RWPE2 (cell line): ENCODE measurements at regions not wholly inside any gene's neighbourhood (a gene's known extent, or its start where the extent isn't known, plus 50 kb on each side); places are given as distances from the start of the nearest gene placed in this dataset.
"Not testable (repeated sequence)": the region's sequence is repeated elsewhere in the genome, so short reads cannot be mapped to it uniquely, and the experiment has no call there.

Experiments
- ATAC-seq: fragments of 200-7000 bp; cut with Tn5 transposase; 3 replicates; pipeline ENCODE4 v1.9.1; 2021; ENCODE audit warnings: low read depth
- DNase-seq: peaks from one replicate; pipeline ENCODE4 v3.0.0-alpha.2; 2020; ENCODE audit warnings: low spot score
- H3K27ac ChIP-seq: fragments of 450-650 bp; 2 replicates; pipeline ENCODE4 v1.5.1; 2017; ENCODE audit warnings: mild to moderate bottlenecking; ENCODE audit not compliant: poor library complexity, severe bottlenecking
- H3K27me3 ChIP-seq: fragments of 250-450 bp; sonication (Bioruptor Pico); 2 replicates; pipeline ENCODE4 v1.5.1; 2021; ENCODE audit warnings: mild to moderate bottlenecking, moderate library complexity; ENCODE audit not compliant: insufficient read depth, poor library complexity, severe bottlenecking
- H3K36me3 ChIP-seq: fragments of 250-450 bp; sonication (Bioruptor Pico); 2 replicates; pipeline ENCODE4 v1.5.1; 2020; ENCODE audit warnings: low read depth, mild to moderate bottlenecking, moderate library complexity
- H3K4me1 ChIP-seq: fragments of 250-450 bp; sonication (Bioruptor Pico); 2 replicates; pipeline ENCODE4 v1.5.1; 2021; ENCODE audit warnings: mild to moderate bottlenecking, moderate library complexity; ENCODE audit not compliant: insufficient read depth, poor library complexity, severe bottlenecking
- H3K4me3 ChIP-seq: fragments of 250-450 bp; sonication (Bioruptor Pico); 2 replicates; pipeline ENCODE4 v1.5.1; 2021; ENCODE audit warnings: mild to moderate bottlenecking, moderate library complexity; ENCODE audit not compliant: severe bottlenecking
- H3K9me3 ChIP-seq: fragments of 250-450 bp; sonication (Bioruptor Pico); 2 replicates; pipeline ENCODE4 v1.5.1; 2021; ENCODE audit warnings: mild to moderate bottlenecking, moderate library complexity; ENCODE audit not compliant: severe bottlenecking
- TF ChIP-seq, protein P1 (sequence below): fragments of 450-650 bp; IDR thresholded peaks from one replicate; pipeline ENCODE4 v1.5.1; 2017; ENCODE audit warnings: mild to moderate bottlenecking, moderate library complexity; ENCODE audit not compliant: poor library complexity, severe bottlenecking

DNA sequence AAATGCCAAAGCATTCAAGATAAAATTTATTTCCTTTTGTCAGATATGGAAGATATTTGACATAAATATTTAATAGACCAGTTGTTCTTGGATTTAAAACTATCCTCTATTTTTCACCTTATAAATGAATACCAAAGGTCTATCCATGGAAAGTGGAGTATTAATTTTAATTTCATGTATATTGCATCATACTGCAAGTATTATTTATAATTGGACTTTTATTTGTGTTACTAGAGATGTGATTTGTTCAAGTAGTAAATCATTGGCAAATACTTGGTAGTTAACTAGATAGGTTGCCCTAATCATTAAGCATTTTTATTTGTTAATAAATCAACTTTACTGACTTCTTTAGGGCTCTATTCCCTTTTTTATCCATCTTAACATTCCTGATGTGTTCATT is 98.1 kb downstream of the CDC14C start:
- TF ChIP-seq, protein P1, sequence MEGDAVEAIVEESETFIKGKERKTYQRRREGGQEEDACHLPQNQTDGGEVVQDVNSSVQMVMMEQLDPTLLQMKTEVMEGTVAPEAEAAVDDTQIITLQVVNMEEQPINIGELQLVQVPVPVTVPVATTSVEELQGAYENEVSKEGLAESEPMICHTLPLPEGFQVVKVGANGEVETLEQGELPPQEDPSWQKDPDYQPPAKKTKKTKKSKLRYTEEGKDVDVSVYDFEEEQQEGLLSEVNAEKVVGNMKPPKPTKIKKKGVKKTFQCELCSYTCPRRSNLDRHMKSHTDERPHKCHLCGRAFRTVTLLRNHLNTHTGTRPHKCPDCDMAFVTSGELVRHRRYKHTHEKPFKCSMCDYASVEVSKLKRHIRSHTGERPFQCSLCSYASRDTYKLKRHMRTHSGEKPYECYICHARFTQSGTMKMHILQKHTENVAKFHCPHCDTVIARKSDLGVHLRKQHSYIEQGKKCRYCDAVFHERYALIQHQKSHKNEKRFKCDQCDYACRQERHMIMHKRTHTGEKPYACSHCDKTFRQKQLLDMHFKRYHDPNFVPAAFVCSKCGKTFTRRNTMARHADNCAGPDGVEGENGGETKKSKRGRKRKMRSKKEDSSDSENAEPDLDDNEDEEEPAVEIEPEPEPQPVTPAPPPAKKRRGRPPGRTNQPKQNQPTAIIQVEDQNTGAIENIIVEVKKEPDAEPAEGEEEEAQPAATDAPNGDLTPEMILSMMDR, result no peak
- Histone ChIP-seq H3K27ac (no peak overlapping the region), H3K4me1 (no peaks in the 10 kb centered on the region), H3K36me3 (no peaks in the 10 kb centered on the region), H3K27me3 (no peaks in the 10 kb centered on the region), H3K4me3 (no peak overlapping the region), H3K9me3 (no peaks in the 10 kb centered on the region)
- DNase-seq (no peak), ATAC-seq (no peak)

DNA sequence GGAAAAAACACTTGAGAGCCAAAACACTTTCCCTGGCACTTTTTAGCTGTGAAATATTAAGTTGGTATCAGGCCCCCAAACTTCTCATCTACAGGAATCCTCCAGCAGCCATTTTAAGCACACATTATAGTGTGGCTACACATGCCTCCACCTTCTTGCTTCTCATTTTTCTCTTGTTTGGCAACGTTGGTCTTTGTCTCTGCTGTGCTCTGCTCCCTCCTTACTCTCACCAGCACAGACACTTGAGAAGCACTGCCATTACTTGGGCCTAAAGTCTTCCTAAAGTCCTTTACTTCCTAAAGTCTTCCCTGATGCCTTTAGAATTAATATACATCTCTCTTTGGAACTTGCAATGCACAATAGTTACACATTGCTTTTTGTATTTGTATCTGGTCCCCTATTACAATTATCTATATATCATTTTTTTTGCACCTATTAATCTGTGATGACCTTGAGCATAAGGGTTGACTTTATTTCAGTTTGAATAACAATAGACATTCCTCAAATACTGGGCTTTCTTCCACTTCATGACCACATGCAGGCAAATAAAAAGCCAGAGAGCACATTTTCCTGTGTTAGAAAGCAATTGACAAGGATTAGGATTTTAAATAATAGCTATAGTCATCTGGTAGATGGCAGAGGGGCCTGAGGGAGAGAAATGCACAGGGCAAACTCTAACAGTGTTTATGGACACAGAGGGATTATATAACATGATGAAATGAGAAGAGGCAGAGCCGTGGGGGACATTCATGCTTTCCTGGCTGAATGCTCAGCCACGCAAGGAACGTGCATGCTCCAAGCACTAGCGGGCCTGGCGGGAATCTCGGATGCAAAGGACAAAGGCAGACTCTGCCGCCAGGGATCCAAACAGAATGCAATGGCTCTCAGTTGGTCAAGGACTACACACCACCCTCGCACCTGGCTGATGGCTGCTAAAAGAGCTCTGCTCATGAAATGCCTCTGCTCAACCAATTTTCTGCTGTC is 99.3 kb downstream of the CDC14C start:
- no peak overlapping the region for H3K27ac ChIP-seq
- H3K4me1 ChIP-seq, result no peaks in the 10 kb centered on the region
- TF ChIP-seq, protein P1, result no peak
- no peaks in the 10 kb centered on the region for H3K9me3 ChIP-seq
- ATAC-seq (no peak), DNase-seq (no peak)
- no peaks in the 10 kb centered on the region for H3K27me3 ChIP-seq
- no peaks in the 10 kb centered on the region for H3K36me3 ChIP-seq
- no peak overlapping the region for H3K4me3 ChIP-seq

GRCh38 chr7:49030221-49030620 is 105.9 kb downstream of the CDC14C start:
- Histone ChIP-seq H3K9me3 (no peaks in the 10 kb centered on the region), H3K4me3 (no peak overlapping the region), H3K27me3 (no peaks in the 10 kb centered on the region), H3K4me1 (no peaks in the 10 kb centered on the region), H3K27ac (no peak overlapping the region), H3K36me3 (no peaks in the 10 kb centered on the region)
- no peak for ATAC-seq
- TF ChIP-seq, protein P1, result no peak
- DNase-seq, result no peak

- DNase-seq, H3K4me1 ChIP-seq, H3K4me3 ChIP-seq, H3K9me3 ChIP-seq, H3K36me3 ChIP-seq, ATAC-seq, H3K27me3 ChIP-seq, H3K27ac ChIP-seq: not testable (repeated sequence)
Observed at GRCh38 chr7:49033140-49033539, 108.8 kb downstream of the CDC14C start.

DNA sequence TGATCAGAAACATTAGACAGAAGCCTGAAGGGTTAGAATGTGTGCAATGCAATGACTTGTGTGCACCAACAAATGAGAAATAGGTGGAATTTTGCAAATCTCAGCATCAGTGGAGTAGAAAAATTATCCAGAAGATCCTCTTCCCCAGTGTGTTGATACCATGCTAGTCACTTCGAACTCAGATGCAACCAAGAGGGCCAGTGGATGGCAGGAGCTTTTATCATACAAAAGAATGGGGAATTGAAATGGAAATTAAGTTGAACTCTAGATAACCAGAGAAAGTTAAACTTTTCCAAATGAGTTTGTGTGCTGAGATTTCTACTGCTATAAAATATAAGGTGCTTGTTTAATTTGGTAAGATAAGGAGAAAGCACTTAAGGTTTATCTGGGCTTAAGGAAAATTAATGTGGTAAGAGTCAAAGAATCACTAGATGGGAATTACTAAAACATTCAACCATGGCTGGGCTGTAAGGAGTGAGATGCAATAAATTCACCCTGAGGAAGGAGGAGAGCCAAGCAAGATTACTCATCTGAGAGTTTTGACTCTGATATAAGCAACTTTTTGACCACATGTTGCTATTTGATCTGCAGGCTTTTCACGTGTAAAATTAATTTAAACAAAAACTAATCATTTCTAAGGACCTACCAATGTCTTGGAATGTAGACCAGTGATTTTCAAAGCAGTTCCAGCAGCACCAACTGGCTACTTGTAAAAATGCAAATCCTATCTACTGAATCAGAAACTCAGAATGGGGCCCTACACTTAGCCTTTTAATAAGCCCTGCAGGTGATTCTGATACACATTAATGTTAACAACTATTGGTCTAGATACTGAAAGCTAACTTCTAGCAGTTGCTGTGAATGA is 113.2 kb downstream of the CDC14C start:
- ATAC-seq (no peak), DNase-seq (no peak)
- H3K36me3 ChIP-seq, result no peaks in the 10 kb centered on the region
- H3K27ac ChIP-seq, result no peak overlapping the region
- H3K4me1 ChIP-seq, result no peaks in the 10 kb centered on the region
- no peaks in the 10 kb centered on the region for H3K9me3 ChIP-seq
- TF ChIP-seq, protein P1, result no peak
- no peak overlapping the region for H3K4me3 ChIP-seq
- no peaks in the 10 kb centered on the region for H3K27me3 ChIP-seq
